ENCODE measurements at regions not wholly inside any gene's neighbourhood (a gene's known extent, or its start where the extent isn't known, plus 50 kb on each side); places are given as distances from the start of the nearest gene placed in this dataset.

- no peak overlapping the region for H3K56ac ChIP-seq (ENCODE audit: insufficient read length, low read depth, low read length)
- H3K18ac ChIP-seq (ENCODE audit: insufficient read length, low read depth, low read length): no peak overlapping the region
These were observed 62.7 kb upstream of the OSMR start for GRCh38 chr5:38783011-38783561.

More at GRCh38 chr5:38783011-38783561, 62.7 kb upstream of the OSMR start:
- Histone ChIP-seq H3K9me3 (ENCODE audit: control insufficient read depth, low read depth, low read length) (no peaks in the 10 kb centered on the region), H3K4me1 (ENCODE audit: insufficient read depth, low read length) (no peaks in the 10 kb centered on the region), H2AK5ac (ENCODE audit: insufficient read length, low read length) (no peak overlapping the region), H3K23me2 (ENCODE audit: insufficient read length, low read depth, low read length, poor library complexity, severe bottlenecking) (no peaks in the 10 kb centered on the region), H2BK12ac (ENCODE audit: insufficient read length, low read depth, low read length) (no peak overlapping the region), H3K79me1 (ENCODE audit: insufficient read depth, low read depth, low read length, poor library complexity, severe bottlenecking) (no peaks in the 10 kb centered on the region), H3K14ac (ENCODE audit: insufficient read depth, low read length) (no peak overlapping the region), H3K79me2 (ENCODE audit: insufficient read depth, low read length) (no peaks in the 10 kb centered on the region), H2BK15ac (ENCODE audit: low read depth, low read length) (no peak overlapping the region), H3T11ph (ENCODE audit: low read length) (no peak overlapping the region), H3K23ac (ENCODE audit: insufficient read length, low read depth, low read length) (no peak overlapping the region), H4K8ac (replicated peaks; ENCODE audit: insufficient read length, low read depth, low read length) (no peak overlapping the region), H2AFZ (ENCODE audit: low read length) (no peak overlapping the region), H2BK20ac (ENCODE audit: low read depth, low read length, poor library complexity, severe bottlenecking) (no peak overlapping the region), H3K27ac (ENCODE audit: insufficient read length, low read depth, low read length) (no peak overlapping the region), H4K91ac (ENCODE audit: insufficient read length, low read depth, low read length) (no peak overlapping the region), H3K27me3 (ENCODE audit: insufficient read depth, low read length) (no peaks in the 10 kb centered on the region), H3K9ac (ENCODE audit: extremely low read depth, insufficient read length, low read length) (no peak overlapping the region), H3K4ac (ENCODE audit: low read depth, low read length) (no peak overlapping the region), H4K20me1 (ENCODE audit: control insufficient read depth, insufficient read depth, insufficient read length) (no peaks in the 10 kb centered on the region), H2BK5ac (ENCODE audit: insufficient read length, low read length) (no peak overlapping the region), H2BK120ac (ENCODE audit: low read depth, low read length, poor library complexity, severe bottlenecking) (no peak overlapping the region), H4K5ac (ENCODE audit: insufficient read length, low read depth, low read length) (no peak overlapping the region), H3K4me2 (ENCODE audit: insufficient read depth, insufficient read length, low read length) (no peak overlapping the region)
- H3K27ac Mint-ChIP-seq: no peak overlapping the region
- no peak overlapping the region for H3K4me3 Mint-ChIP-seq
- H3K9me3 Mint-ChIP-seq: peaks cover 14 to 16% of the 10 kb centered on the region in 2 experiments
- H3K36me3 Mint-ChIP-seq (ENCODE audit: insufficient read depth in 1 of 3, low read depth in 3 of 3): peaks cover 0 to 9% (median 0%) of the 10 kb centered on the region in 3 experiments; a peak in 3 of 7 replicates
- no CpG with 5 or more reads among the region's 2 CpGs for WGBS (ENCODE audit: extremely low coverage, insufficient read length, low lambda C conversion rate)
- no peak for DNase-seq
- TF ChIP-seq CTCF (conservative IDR thresholded peaks at IDR 0.05): no peak
- H3K27me3 Mint-ChIP-seq (ENCODE audit: low read depth): no peaks in the 10 kb centered on the region
- H3K4me1 Mint-ChIP-seq: no peaks in the 10 kb centered on the region

Data from H9 (cell line).